ENCODE measurements at regions not wholly inside any gene's neighbourhood (a gene's known extent, or its start where the extent isn't known, plus 50 kb on each side); places are given as distances from the start of the nearest gene placed in this dataset.

GRCh38 chr1:177790566-177790965 is 179.3 kb downstream of the SEC16B start:
- TF ChIP-seq, protein P1, sequence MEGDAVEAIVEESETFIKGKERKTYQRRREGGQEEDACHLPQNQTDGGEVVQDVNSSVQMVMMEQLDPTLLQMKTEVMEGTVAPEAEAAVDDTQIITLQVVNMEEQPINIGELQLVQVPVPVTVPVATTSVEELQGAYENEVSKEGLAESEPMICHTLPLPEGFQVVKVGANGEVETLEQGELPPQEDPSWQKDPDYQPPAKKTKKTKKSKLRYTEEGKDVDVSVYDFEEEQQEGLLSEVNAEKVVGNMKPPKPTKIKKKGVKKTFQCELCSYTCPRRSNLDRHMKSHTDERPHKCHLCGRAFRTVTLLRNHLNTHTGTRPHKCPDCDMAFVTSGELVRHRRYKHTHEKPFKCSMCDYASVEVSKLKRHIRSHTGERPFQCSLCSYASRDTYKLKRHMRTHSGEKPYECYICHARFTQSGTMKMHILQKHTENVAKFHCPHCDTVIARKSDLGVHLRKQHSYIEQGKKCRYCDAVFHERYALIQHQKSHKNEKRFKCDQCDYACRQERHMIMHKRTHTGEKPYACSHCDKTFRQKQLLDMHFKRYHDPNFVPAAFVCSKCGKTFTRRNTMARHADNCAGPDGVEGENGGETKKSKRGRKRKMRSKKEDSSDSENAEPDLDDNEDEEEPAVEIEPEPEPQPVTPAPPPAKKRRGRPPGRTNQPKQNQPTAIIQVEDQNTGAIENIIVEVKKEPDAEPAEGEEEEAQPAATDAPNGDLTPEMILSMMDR (conservative IDR thresholded peaks at IDR 0.05; ENCODE audit: low read length) = no peak
- no peak for TF ChIP-seq EZH2phosphoT487 (IDR thresholded peaks at IDR 0.05; ENCODE audit: borderline replicate concordance)
